Upper lobe of left lung (tissue), 6 donors: ENCODE measurements at regions not wholly inside any gene's neighbourhood (a gene's known extent, or its start where the extent isn't known, plus 50 kb on each side); places are given as distances from the start of the nearest gene placed in this dataset.
"Not testable (repeated sequence)": the region's sequence is repeated elsewhere in the genome, so short reads cannot be mapped to it uniquely, and the experiment has no call there.

Source experiments
- ATAC-seq, 2 donors: fragments of 200-7000 bp; cut with Tn5 transposase; one replicate each; pipeline ENCODE4 v1.9.1; 2022; ENCODE audit warnings: mild to moderate bottlenecking in 2 of 2, moderate library complexity in 2 of 2; ENCODE audit not compliant: low FRiP score in 2 of 2
- DNase-seq, 2 donors: peaks; one replicate each; pipeline ENCODE4 v3.0.0-alpha.2; 2019 to 2020
- H3K27ac ChIP-seq, 4 donors: fragments of 200-600 bp; sonication (generic); one replicate each; pipeline ENCODE4 v1.5.1; 2016 to 2019
- H3K27me3 ChIP-seq, 4 donors: fragments of 200-600 bp; sonication (generic); one replicate each; pipeline ENCODE4 v1.5.1; 2017 to 2019
- H3K36me3 ChIP-seq, 4 donors: fragments of 200-600 bp; sonication (generic); one replicate each; pipeline ENCODE4 v1.5.1; 2016 to 2019
- H3K4me1 ChIP-seq, 4 donors: fragments of 200-600 bp; sonication (generic); one replicate each; pipeline ENCODE4 v1.5.1; 2018 to 2019
- H3K4me3 ChIP-seq, 4 donors: fragments of 200-600 bp; sonication (generic); one replicate each; pipeline ENCODE4 v1.5.1; 2017 to 2019; ENCODE audit warnings: mild to moderate bottlenecking in 2 of 4, moderate library complexity in 1 of 4
- H3K9me3 ChIP-seq, 4 donors: fragments of 200-600 bp; sonication (generic); one replicate each; pipeline ENCODE4 v1.5.1; 2018 to 2019
- CTCF ChIP-seq, 6 experiments: fragments of 450-650 bp in 4 of 6; fragments of 200-600 bp in 2 of 6; sonication (generic) in 2 of 6; IDR thresholded peaks; one replicate each; pipeline ENCODE4 v1.5.1; 2016 to 2019; ENCODE audit warnings: antibody characterized with exemption in 6 of 6
- EP300 ChIP-seq, 4 donors: sonication (generic); formaldehyde crosslinking; IDR thresholded peaks; one replicate each; pipeline ENCODE4 v1.5.1; 2017; ENCODE audit warnings: antibody characterized with exemption in 4 of 4, control low read depth in 2 of 4
- POLR2A ChIP-seq, 4 donors: fragments of 450-650 bp; IDR thresholded peaks; one replicate each; pipeline ENCODE4 v1.5.1; 2016 to 2017; ENCODE audit warnings: antibody characterized with exemption in 4 of 4, mild to moderate bottlenecking in 2 of 4
- POLR2AphosphoS5 ChIP-seq, 2 donors: sonication (generic); formaldehyde crosslinking; IDR thresholded peaks; one replicate each; pipeline ENCODE4 v1.5.1; 2017; ENCODE audit warnings: antibody characterized with exemption in 2 of 2
- WGBS, 2 donors: methylation state at CpG; one replicate each; pipeline ENCODE4 v1.1.5; 2017 to 2018; 5-methylcytosine and 5-hydroxymethylcytosine counted together
- donor health status: DM: no; HTN: no; CAD: no; lungs with moderate emphysema.
- donor health status: DM: no; HTN: yes; CAD: no; lungs with severe emphysema.

GRCh38 chrX:114028907-114029662 is 554.8 kb upstream of the HTR2C start:
- no peak for DNase-seq
- H3K4me1 ChIP-seq: no peaks in the 10 kb centered on the region
- no peak overlapping the region for H3K4me3 ChIP-seq
- H3K27ac ChIP-seq: no peak overlapping the region
- no peaks in the 10 kb centered on the region for H3K9me3 ChIP-seq
- ATAC-seq: no peak
- no peaks in the 10 kb centered on the region for H3K36me3 ChIP-seq
- H3K27me3 ChIP-seq: no peaks in the 10 kb centered on the region
- 64 to 68% methylated on average over 5 of the region's 5 CpGs for WGBS, 2 donors
- no peak for TF ChIP-seq EP300 (IDR thresholded peaks at IDR 0.05)
- TF ChIP-seq POLR2A (IDR thresholded peaks at IDR 0.05): no peak
- TF ChIP-seq POLR2AphosphoS5 (IDR thresholded peaks at IDR 0.05): no peak
- no peak for TF ChIP-seq CTCF (IDR thresholded peaks at IDR 0.05)

GRCh38 chrX:114017086-114017485 is 566.8 kb upstream of the HTR2C start:
- WGBS, 2 donors: 92 to 98% methylated on average over 2 of the region's 2 CpGs

GRCh38 chrX:114015966-114016365 is 567.9 kb upstream of the HTR2C start:
- no peaks in the 10 kb centered on the region for H3K27me3 ChIP-seq
- no peak overlapping the region for H3K27ac ChIP-seq
- no peak for ATAC-seq
- DNase-seq: no peak
- no peaks in the 10 kb centered on the region for H3K4me1 ChIP-seq
- no peak overlapping the region for H3K4me3 ChIP-seq
- H3K9me3 ChIP-seq: no peaks in the 10 kb centered on the region
- no peaks in the 10 kb centered on the region for H3K36me3 ChIP-seq
- 69 to 80% methylated on average over 6 of the region's 6 CpGs for WGBS, 2 donors
- no peak for TF ChIP-seq CTCF (IDR thresholded peaks at IDR 0.05)
- no peak for TF ChIP-seq EP300 (IDR thresholded peaks at IDR 0.05)
- no peak for TF ChIP-seq POLR2A (IDR thresholded peaks at IDR 0.05)
- TF ChIP-seq POLR2AphosphoS5 (IDR thresholded peaks at IDR 0.05): no peak

More at GRCh38 chrX:114017086-114017485, 566.8 kb upstream of the HTR2C start:
- ATAC-seq: no peak
- no peaks in the 10 kb centered on the region for H3K4me1 ChIP-seq
- H3K9me3 ChIP-seq: no peaks in the 10 kb centered on the region
- TF ChIP-seq CTCF (IDR thresholded peaks at IDR 0.05) (no peak), POLR2A (IDR thresholded peaks at IDR 0.05) (no peak), EP300 (IDR thresholded peaks at IDR 0.05) (no peak), POLR2AphosphoS5 (IDR thresholded peaks at IDR 0.05) (no peak)
- no peak overlapping the region for H3K4me3 ChIP-seq
- no peak overlapping the region for H3K27ac ChIP-seq
- DNase-seq: no peak
- H3K27me3 ChIP-seq: no peaks in the 10 kb centered on the region
- no peaks in the 10 kb centered on the region for H3K36me3 ChIP-seq

- no peaks in the 10 kb centered on the region for H3K36me3 ChIP-seq
- no peaks in the 10 kb centered on the region for H3K27me3 ChIP-seq
- H3K4me1 ChIP-seq: no peaks in the 10 kb centered on the region
- DNase-seq (no peak), ATAC-seq (no peak)
- no peaks in the 10 kb centered on the region for H3K9me3 ChIP-seq
- 67 to 77% methylated on average over 3 of the region's 3 CpGs for WGBS, 2 donors
- TF ChIP-seq POLR2A (IDR thresholded peaks at IDR 0.05) (no peak), POLR2AphosphoS5 (IDR thresholded peaks at IDR 0.05) (no peak), EP300 (IDR thresholded peaks at IDR 0.05) (no peak), CTCF (IDR thresholded peaks at IDR 0.05) (no peak)
- H3K4me3 ChIP-seq: no peak overlapping the region
- H3K27ac ChIP-seq: no peak overlapping the region
Measured at GRCh38 chrX:114006664-114007063, 577.2 kb upstream of the HTR2C start.

GRCh38 chrX:113996781-113997180 is 587.1 kb upstream of the HTR2C start:
- TF ChIP-seq POLR2AphosphoS5 (IDR thresholded peaks at IDR 0.05): no peak
- no peak for TF ChIP-seq CTCF (IDR thresholded peaks at IDR 0.05)
- no peak for TF ChIP-seq EP300 (IDR thresholded peaks at IDR 0.05)
- no peak for TF ChIP-seq POLR2A (IDR thresholded peaks at IDR 0.05)
- 81 to 100% methylated on average over 1 of the region's 1 CpG for WGBS, 2 donors
- ATAC-seq (no peak), DNase-seq (no peak)
- no peak overlapping the region for H3K4me3 ChIP-seq
- no peak overlapping the region for H3K27ac ChIP-seq
- H3K9me3 ChIP-seq: no peaks in the 10 kb centered on the region
- no peaks in the 10 kb centered on the region for H3K4me1 ChIP-seq
- H3K27me3 ChIP-seq: no peaks in the 10 kb centered on the region
- no peaks in the 10 kb centered on the region for H3K36me3 ChIP-seq

GRCh38 chrX:113991720-113992119 is 592.2 kb upstream of the HTR2C start:
- not testable (repeated sequence) for H3K4me3 ChIP-seq, H3K4me1 ChIP-seq, H3K36me3 ChIP-seq, H3K9me3 ChIP-seq, H3K27ac ChIP-seq, H3K27me3 ChIP-seq, ATAC-seq, DNase-seq
- 76 to 80% methylated on average over 9 of the region's 9 CpGs for WGBS, 2 donors

GRCh38 chrX:113990669-113991068 is 593.2 kb upstream of the HTR2C start:
- not testable (repeated sequence) for ATAC-seq, DNase-seq, H3K27me3 ChIP-seq, H3K27ac ChIP-seq, H3K4me3 ChIP-seq, H3K4me1 ChIP-seq, H3K9me3 ChIP-seq, H3K36me3 ChIP-seq
- 21 to 29% methylated on average over 5 of the region's 5 CpGs for WGBS, 2 donors
